CD1c-positive myeloid dendritic cell (primary cell): ENCODE measurements at regions not wholly inside any gene's neighbourhood (a gene's known extent, or its start where the extent isn't known, plus 50 kb on each side); places are given as distances from the start of the nearest gene placed in this dataset.

Experiments used
- DNase-seq: peaks from one replicate; pipeline ENCODE4 v3.0.0-alpha.2; 2016; ENCODE audit errors: extremely low spot score

GRCh38 chr10:32171204-32171603, 115.0 kb upstream of the KIF5B start:
- DNase-seq: no peak

- no peak for DNase-seq
Measured at GRCh38 chr10:32169556-32169955, 113.3 kb upstream of the KIF5B start.

- no peak for DNase-seq
Measured at GRCh38 chr10:32167450-32167849, 111.2 kb upstream of the KIF5B start.

GRCh38 chr10:32166365-32166764, 110.1 kb upstream of the KIF5B start:
- no peak for DNase-seq

- no peak for DNase-seq
Measured at GRCh38 chr10:32163762-32164148, 107.5 kb upstream of the KIF5B start.

- no peak for DNase-seq
Measured at GRCh38 chr10:32163071-32163761, 107.0 kb upstream of the KIF5B start.

- DNase-seq: no peak
Measured at GRCh38 chr10:32161586-32161985, 105.4 kb upstream of the KIF5B start.

GRCh38 chr10:32160864-32161263, 104.6 kb upstream of the KIF5B start:
- DNase-seq: no peak

- no peak for DNase-seq
Measured at GRCh38 chr10:32159264-32159663, 103.0 kb upstream of the KIF5B start.

- DNase-seq: no peak
Measured at GRCh38 chr10:32156031-32156495, 99.8 kb upstream of the KIF5B start.

- no peak for DNase-seq
Measured at GRCh38 chr10:32155075-32155516, 98.9 kb upstream of the KIF5B start.

GRCh38 chr10:32153931-32154330, 97.7 kb upstream of the KIF5B start:
- DNase-seq: no peak

- DNase-seq: no peak
Measured at GRCh38 chr10:32153252-32153651, 97.0 kb upstream of the KIF5B start.

- DNase-seq: no peak
Measured at GRCh38 chr10:32151871-32152270, 95.6 kb upstream of the KIF5B start.

GRCh38 chr10:32150532-32151101, 94.4 kb upstream of the KIF5B start:
- DNase-seq: no peak

- DNase-seq: peak; percentile 4
Measured at GRCh38 chr10:32149252-32149955, 93.2 kb upstream of the KIF5B start.

- DNase-seq: no peak
Measured at GRCh38 chr10:32148864-32149251, 92.6 kb upstream of the KIF5B start.

- DNase-seq: no peak
Measured at GRCh38 chr10:32147730-32148129, 91.5 kb upstream of the KIF5B start.

GRCh38 chr10:32146166-32146565, 89.9 kb upstream of the KIF5B start:
- no peak for DNase-seq

GRCh38 chr10:32144817-32145688, 88.8 kb upstream of the KIF5B start:
- DNase-seq: no peak

GRCh38 chr10:32143302-32143847, 87.2 kb upstream of the KIF5B start:
- no peak for DNase-seq

- no peak for DNase-seq
Measured at GRCh38 chr10:32142646-32143045, 86.4 kb upstream of the KIF5B start.
